ENCODE measurements at regions not wholly inside any gene's neighbourhood (a gene's known extent, or its start where the extent isn't known, plus 50 kb on each side); places are given as distances from the start of the nearest gene placed in this dataset.

- H3K9me3 ChIP-seq: no peaks in the 10 kb centered on the region
- H3K36me3 ChIP-seq: no peaks in the 10 kb centered on the region
- TF ChIP-seq CTCF (IDR thresholded peaks at IDR 0.05) (no peak), POLR2A (IDR thresholded peaks at IDR 0.05) (no peak)
- H3K4me1 ChIP-seq: no peaks in the 10 kb centered on the region
- H3K27ac ChIP-seq: no peak overlapping the region
- no peaks in the 10 kb centered on the region for H3K27me3 ChIP-seq
- DNase-seq: no peak
- H3K4me3 ChIP-seq: no peak overlapping the region
Measured at GRCh38 chr18:64806691-64807090, 657.8 kb upstream of the LINC00305 start.

- Histone ChIP-seq H3K27me3 (no peaks in the 10 kb centered on the region), H3K27ac (no peak overlapping the region), H3K4me3 (no peak overlapping the region), H3K36me3 (no peaks in the 10 kb centered on the region), H3K9me3 (no peaks in the 10 kb centered on the region), H3K4me1 (no peaks in the 10 kb centered on the region)
- TF ChIP-seq POLR2A (IDR thresholded peaks at IDR 0.05) (no peak), CTCF (IDR thresholded peaks at IDR 0.05) (no peak)
- DNase-seq: no peak
Measured at GRCh38 chr18:64806232-64806631, 657.3 kb upstream of the LINC00305 start.

- TF ChIP-seq CTCF (IDR thresholded peaks at IDR 0.05): no peak
- TF ChIP-seq POLR2A (IDR thresholded peaks at IDR 0.05): no peak
- H3K27me3 ChIP-seq: no peaks in the 10 kb centered on the region
- H3K36me3 ChIP-seq: no peaks in the 10 kb centered on the region
- no peaks in the 10 kb centered on the region for H3K9me3 ChIP-seq
- H3K4me3 ChIP-seq: no peak overlapping the region
- DNase-seq: no peak
- H3K4me1 ChIP-seq: no peaks in the 10 kb centered on the region
- no peak overlapping the region for H3K27ac ChIP-seq
Measured at GRCh38 chr18:64803471-64803870, 654.6 kb upstream of the LINC00305 start.

- TF ChIP-seq CTCF (IDR thresholded peaks at IDR 0.05): no peak
- TF ChIP-seq POLR2A (IDR thresholded peaks at IDR 0.05): no peak
- H3K4me3 ChIP-seq: no peak overlapping the region
- H3K27ac ChIP-seq: no peak overlapping the region
- no peaks in the 10 kb centered on the region for H3K4me1 ChIP-seq
- no peaks in the 10 kb centered on the region for H3K36me3 ChIP-seq
- no peaks in the 10 kb centered on the region for H3K9me3 ChIP-seq
- no peak for DNase-seq
- no peaks in the 10 kb centered on the region for H3K27me3 ChIP-seq
Measured at GRCh38 chr18:64800151-64800550, 651.3 kb upstream of the LINC00305 start.

GRCh38 chr18:64799376-64799775, 650.5 kb upstream of the LINC00305 start:
- Histone ChIP-seq H3K4me3 (no peak overlapping the region), H3K9me3 (no peaks in the 10 kb centered on the region), H3K27me3 (no peaks in the 10 kb centered on the region), H3K4me1 (no peaks in the 10 kb centered on the region), H3K27ac (no peak overlapping the region), H3K36me3 (no peaks in the 10 kb centered on the region)
- DNase-seq: no peak
- no peak for TF ChIP-seq CTCF (IDR thresholded peaks at IDR 0.05)

- no peak overlapping the region for H3K4me3 ChIP-seq
- no peaks in the 10 kb centered on the region for H3K4me1 ChIP-seq
- H3K36me3 ChIP-seq: no peaks in the 10 kb centered on the region
- TF ChIP-seq POLR2A (IDR thresholded peaks at IDR 0.05): no peak
- TF ChIP-seq CTCF (IDR thresholded peaks at IDR 0.05): no peak
- H3K9me3 ChIP-seq: no peaks in the 10 kb centered on the region
- DNase-seq: no peak
- H3K27ac ChIP-seq: no peak overlapping the region
- H3K27me3 ChIP-seq: no peaks in the 10 kb centered on the region
Measured at GRCh38 chr18:64791236-64791635, 642.3 kb upstream of the LINC00305 start.

Measured in Peyer's patch (tissue), 4 donors.